ENCODE measurements at regions not wholly inside any gene's neighbourhood (a gene's known extent, or its start where the extent isn't known, plus 50 kb on each side); places are given as distances from the start of the nearest gene placed in this dataset.

DNA sequence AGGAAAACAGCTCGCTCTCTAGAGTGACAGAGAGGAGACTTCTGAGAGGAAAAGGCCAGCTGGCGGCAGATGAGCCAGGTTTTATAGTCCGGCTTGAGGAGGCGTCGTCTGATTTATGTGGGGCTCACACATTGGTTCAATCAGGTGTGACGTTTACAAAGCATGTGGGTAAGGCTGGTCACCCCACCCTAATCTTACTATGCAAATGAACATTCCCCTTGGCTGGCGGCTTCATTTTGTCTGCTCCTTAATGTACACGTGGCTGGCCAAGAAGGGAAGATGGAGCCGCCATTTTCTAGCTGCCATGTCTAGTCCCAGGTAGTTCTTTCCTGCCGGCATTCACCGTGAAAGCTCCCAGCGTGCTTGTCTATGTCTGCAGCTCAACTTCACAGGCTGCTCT is 299.1 kb upstream of the SPRED2 start:
- no peak overlapping the region for H2AFZ ChIP-seq (ENCODE audit: low read depth)
- CTCF ChIA-PET = interaction anchor here (2.0 kb wide), 1 partner anchor 9 kb away, joined by 9 read pairs; no protein-coding TSS in a partner anchor

More for the DNA sequence above, 299.1 kb upstream of the SPRED2 start:
- Histone ChIP-seq H3K9ac (no peak overlapping the region), H3K27me3 (ENCODE audit: insufficient read depth) (no peaks in the 10 kb centered on the region; the same call in 1 of the 2 replicates), H3K27ac (ENCODE audit: low read depth in 2 of 2, low read length in 1 of 2) (no peak overlapping the region), H4K20me1 (ENCODE audit: insufficient read depth) (no peaks in the 10 kb centered on the region), H3K4me1 (ENCODE audit: control insufficient read depth in 1 of 2, insufficient read depth in 2 of 2, low read depth in 1 of 2, low read length in 1 of 2) (no peaks in the 10 kb centered on the region), H3F3A (replicated peaks; ENCODE audit: insufficient read depth) (no peaks in the 10 kb centered on the region), H3K36me3 (replicated peaks in 1 of 2; ENCODE audit: control insufficient read depth in 1 of 2, insufficient read depth in 2 of 2, low read length in 1 of 2) (no peaks in the 10 kb centered on the region), H3K4me2 (no peak overlapping the region), H3K9me3 (no peaks in the 10 kb centered on the region), H3K9me2 (no peaks in the 10 kb centered on the region), H3K4me3 (ENCODE audit: low read depth in 2 of 2, low read length in 1 of 2) (no peak overlapping the region), H3K79me2 (ENCODE audit: insufficient read depth) (no peaks in the 10 kb centered on the region)
- DNase-seq = no peak
- TF ChIP-seq, protein P1, sequence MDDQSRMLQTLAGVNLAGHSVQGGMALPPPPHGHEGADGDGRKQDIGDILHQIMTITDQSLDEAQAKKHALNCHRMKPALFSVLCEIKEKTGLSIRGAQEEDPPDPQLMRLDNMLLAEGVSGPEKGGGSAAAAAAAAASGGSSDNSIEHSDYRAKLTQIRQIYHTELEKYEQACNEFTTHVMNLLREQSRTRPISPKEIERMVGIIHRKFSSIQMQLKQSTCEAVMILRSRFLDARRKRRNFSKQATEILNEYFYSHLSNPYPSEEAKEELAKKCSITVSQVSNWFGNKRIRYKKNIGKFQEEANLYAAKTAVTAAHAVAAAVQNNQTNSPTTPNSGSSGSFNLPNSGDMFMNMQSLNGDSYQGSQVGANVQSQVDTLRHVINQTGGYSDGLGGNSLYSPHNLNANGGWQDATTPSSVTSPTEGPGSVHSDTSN (IDR thresholded peaks at IDR 0.05) = no peak
- TF ChIP-seq GABPA (IDR thresholded peaks at IDR 0.05; ENCODE audit: low read depth) = no peak
- TF ChIP-seq, protein P2, sequence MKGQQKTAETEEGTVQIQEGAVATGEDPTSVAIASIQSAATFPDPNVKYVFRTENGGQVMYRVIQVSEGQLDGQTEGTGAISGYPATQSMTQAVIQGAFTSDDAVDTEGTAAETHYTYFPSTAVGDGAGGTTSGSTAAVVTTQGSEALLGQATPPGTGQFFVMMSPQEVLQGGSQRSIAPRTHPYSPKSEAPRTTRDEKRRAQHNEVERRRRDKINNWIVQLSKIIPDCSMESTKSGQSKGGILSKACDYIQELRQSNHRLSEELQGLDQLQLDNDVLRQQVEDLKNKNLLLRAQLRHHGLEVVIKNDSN (IDR thresholded peaks at IDR 0.05; ENCODE audit: borderline replicate concordance, low read depth) = no peak
- no peak for TF ChIP-seq YY1 (IDR thresholded peaks at IDR 0.05; ENCODE audit: low read depth)
- TF ChIP-seq, protein P3, sequence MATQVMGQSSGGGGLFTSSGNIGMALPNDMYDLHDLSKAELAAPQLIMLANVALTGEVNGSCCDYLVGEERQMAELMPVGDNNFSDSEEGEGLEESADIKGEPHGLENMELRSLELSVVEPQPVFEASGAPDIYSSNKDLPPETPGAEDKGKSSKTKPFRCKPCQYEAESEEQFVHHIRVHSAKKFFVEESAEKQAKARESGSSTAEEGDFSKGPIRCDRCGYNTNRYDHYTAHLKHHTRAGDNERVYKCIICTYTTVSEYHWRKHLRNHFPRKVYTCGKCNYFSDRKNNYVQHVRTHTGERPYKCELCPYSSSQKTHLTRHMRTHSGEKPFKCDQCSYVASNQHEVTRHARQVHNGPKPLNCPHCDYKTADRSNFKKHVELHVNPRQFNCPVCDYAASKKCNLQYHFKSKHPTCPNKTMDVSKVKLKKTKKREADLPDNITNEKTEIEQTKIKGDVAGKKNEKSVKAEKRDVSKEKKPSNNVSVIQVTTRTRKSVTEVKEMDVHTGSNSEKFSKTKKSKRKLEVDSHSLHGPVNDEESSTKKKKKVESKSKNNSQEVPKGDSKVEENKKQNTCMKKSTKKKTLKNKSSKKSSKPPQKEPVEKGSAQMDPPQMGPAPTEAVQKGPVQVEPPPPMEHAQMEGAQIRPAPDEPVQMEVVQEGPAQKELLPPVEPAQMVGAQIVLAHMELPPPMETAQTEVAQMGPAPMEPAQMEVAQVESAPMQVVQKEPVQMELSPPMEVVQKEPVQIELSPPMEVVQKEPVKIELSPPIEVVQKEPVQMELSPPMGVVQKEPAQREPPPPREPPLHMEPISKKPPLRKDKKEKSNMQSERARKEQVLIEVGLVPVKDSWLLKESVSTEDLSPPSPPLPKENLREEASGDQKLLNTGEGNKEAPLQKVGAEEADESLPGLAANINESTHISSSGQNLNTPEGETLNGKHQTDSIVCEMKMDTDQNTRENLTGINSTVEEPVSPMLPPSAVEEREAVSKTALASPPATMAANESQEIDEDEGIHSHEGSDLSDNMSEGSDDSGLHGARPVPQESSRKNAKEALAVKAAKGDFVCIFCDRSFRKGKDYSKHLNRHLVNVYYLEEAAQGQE (IDR thresholded peaks at IDR 0.05; ENCODE audit: low read depth, low read length) = no peak
- TF ChIP-seq, protein P4, sequence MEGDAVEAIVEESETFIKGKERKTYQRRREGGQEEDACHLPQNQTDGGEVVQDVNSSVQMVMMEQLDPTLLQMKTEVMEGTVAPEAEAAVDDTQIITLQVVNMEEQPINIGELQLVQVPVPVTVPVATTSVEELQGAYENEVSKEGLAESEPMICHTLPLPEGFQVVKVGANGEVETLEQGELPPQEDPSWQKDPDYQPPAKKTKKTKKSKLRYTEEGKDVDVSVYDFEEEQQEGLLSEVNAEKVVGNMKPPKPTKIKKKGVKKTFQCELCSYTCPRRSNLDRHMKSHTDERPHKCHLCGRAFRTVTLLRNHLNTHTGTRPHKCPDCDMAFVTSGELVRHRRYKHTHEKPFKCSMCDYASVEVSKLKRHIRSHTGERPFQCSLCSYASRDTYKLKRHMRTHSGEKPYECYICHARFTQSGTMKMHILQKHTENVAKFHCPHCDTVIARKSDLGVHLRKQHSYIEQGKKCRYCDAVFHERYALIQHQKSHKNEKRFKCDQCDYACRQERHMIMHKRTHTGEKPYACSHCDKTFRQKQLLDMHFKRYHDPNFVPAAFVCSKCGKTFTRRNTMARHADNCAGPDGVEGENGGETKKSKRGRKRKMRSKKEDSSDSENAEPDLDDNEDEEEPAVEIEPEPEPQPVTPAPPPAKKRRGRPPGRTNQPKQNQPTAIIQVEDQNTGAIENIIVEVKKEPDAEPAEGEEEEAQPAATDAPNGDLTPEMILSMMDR (IDR thresholded peaks at IDR 0.05) = no peak
- TF ChIP-seq GATA2 (CRISPR knock-in tag; IDR thresholded peaks at IDR 0.05) = no peak
- TF ChIP-seq JUND (IDR thresholded peaks at IDR 0.05) = no peak
- WGBS (ENCODE audit: low lambda C conversion rate) = 65% methylated on average over 12 of the region's 12 CpGs
- POLR2A ChIA-PET = no interaction called here
